HG03025 (cell line): ENCODE measurements at regions not wholly inside any gene's neighbourhood (a gene's known extent, or its start where the extent isn't known, plus 50 kb on each side); places are given as distances from the start of the nearest gene placed in this dataset.

Source experiments
- ATAC-seq: cut with Tn5 transposase; IDR thresholded peaks from one replicate; pipeline ENCODE4 v1.9.1; 2021; ENCODE audit warnings: mild to moderate bottlenecking, moderate library complexity; ENCODE audit not compliant: unreplicated experiment, low FRiP score

- ATAC-seq, result no peak
Observed at GRCh38 chr3:68067314-68067713, 412.9 kb upstream of the SUCLG2 start.

- ATAC-seq, result no peak
Observed at GRCh38 chr3:68062926-68063325, 408.5 kb upstream of the SUCLG2 start.

- ATAC-seq, result no peak
Observed at GRCh38 chr3:68060910-68061309, 406.5 kb upstream of the SUCLG2 start.

GRCh38 chr3:68060191-68060590 lies 405.8 kb upstream of the SUCLG2 start:
- no peak for ATAC-seq

- ATAC-seq, result no peak
Observed at GRCh38 chr3:68059628-68060152, 405.3 kb upstream of the SUCLG2 start.

GRCh38 chr3:68057637-68058320 lies 403.4 kb upstream of the SUCLG2 start:
- ATAC-seq, result no peak

GRCh38 chr3:68056556-68056955 lies 402.1 kb upstream of the SUCLG2 start:
- ATAC-seq, result no peak

- ATAC-seq, result no peak
Observed at GRCh38 chr3:68055215-68055614, 400.8 kb upstream of the SUCLG2 start.

GRCh38 chr3:68049776-68050175 lies 395.4 kb upstream of the SUCLG2 start:
- no peak for ATAC-seq

GRCh38 chr3:68045976-68046375 lies 391.6 kb upstream of the SUCLG2 start:
- ATAC-seq, result no peak

GRCh38 chr3:68033867-68034266 lies 379.5 kb upstream of the SUCLG2 start:
- ATAC-seq, result no peak

- no peak for ATAC-seq
Observed at GRCh38 chr3:68032209-68032608, 377.8 kb upstream of the SUCLG2 start.

- ATAC-seq, result no peak
Observed at GRCh38 chr3:68025189-68025588, 370.8 kb upstream of the SUCLG2 start.

- no peak for ATAC-seq
Observed at GRCh38 chr3:68019876-68020275, 365.5 kb upstream of the SUCLG2 start.

- ATAC-seq, result no peak
Observed at GRCh38 chr3:68018275-68018674, 363.9 kb upstream of the SUCLG2 start.

GRCh38 chr3:68017069-68017468 lies 362.7 kb upstream of the SUCLG2 start:
- ATAC-seq, result no peak

GRCh38 chr3:68009900-68010299 lies 355.5 kb upstream of the SUCLG2 start:
- ATAC-seq, result no peak

- no peak for ATAC-seq
Observed at GRCh38 chr3:68007621-68008226, 353.3 kb upstream of the SUCLG2 start.

- ATAC-seq, result no peak
Observed at GRCh38 chr3:68006646-68007045, 352.2 kb upstream of the SUCLG2 start.

GRCh38 chr3:68004091-68004490 lies 349.7 kb upstream of the SUCLG2 start:
- ATAC-seq, result no peak

GRCh38 chr3:67998281-67998680 lies 343.9 kb upstream of the SUCLG2 start:
- no peak for ATAC-seq

GRCh38 chr3:67995206-67995605 lies 340.8 kb upstream of the SUCLG2 start:
- ATAC-seq, result no peak
